ENCODE measurements at regions not wholly inside any gene's neighbourhood (a gene's known extent, or its start where the extent isn't known, plus 50 kb on each side); places are given as distances from the start of the nearest gene placed in this dataset.

DNA sequence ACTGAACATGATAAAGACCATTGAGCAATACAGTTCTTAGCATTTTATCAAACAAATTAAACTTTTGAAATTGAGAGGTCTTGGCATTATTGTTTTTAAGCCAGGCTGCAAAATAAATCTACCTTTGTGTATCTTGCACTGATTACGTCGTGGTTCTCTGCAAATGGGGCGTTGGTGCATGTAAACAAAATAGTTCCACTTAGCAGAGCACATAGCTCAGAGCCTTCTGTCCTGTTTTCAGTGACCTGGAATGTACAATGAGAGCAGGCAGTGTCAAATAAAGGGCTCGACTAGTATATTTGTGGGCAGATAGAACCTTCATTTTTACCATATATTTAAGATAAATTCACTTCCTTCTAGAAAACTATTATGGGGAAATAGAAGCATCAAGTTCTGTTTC, 333.9 kb upstream of the SMIM30 start:
- in situ Hi-C loops (cut with MboI; ENCODE audit: low sequenced_read_pairs, unreplicated experiment) = no loop called here
- DNase-seq (ENCODE audit: low spot score) = no peak
- TF ChIP-seq, protein P1, sequence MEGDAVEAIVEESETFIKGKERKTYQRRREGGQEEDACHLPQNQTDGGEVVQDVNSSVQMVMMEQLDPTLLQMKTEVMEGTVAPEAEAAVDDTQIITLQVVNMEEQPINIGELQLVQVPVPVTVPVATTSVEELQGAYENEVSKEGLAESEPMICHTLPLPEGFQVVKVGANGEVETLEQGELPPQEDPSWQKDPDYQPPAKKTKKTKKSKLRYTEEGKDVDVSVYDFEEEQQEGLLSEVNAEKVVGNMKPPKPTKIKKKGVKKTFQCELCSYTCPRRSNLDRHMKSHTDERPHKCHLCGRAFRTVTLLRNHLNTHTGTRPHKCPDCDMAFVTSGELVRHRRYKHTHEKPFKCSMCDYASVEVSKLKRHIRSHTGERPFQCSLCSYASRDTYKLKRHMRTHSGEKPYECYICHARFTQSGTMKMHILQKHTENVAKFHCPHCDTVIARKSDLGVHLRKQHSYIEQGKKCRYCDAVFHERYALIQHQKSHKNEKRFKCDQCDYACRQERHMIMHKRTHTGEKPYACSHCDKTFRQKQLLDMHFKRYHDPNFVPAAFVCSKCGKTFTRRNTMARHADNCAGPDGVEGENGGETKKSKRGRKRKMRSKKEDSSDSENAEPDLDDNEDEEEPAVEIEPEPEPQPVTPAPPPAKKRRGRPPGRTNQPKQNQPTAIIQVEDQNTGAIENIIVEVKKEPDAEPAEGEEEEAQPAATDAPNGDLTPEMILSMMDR (IDR thresholded peaks at IDR 0.05; ENCODE audit: borderline replicate concordance, control extremely low read depth, extremely low read depth, insufficient read depth, missing control alignments) = no peak

DNA sequence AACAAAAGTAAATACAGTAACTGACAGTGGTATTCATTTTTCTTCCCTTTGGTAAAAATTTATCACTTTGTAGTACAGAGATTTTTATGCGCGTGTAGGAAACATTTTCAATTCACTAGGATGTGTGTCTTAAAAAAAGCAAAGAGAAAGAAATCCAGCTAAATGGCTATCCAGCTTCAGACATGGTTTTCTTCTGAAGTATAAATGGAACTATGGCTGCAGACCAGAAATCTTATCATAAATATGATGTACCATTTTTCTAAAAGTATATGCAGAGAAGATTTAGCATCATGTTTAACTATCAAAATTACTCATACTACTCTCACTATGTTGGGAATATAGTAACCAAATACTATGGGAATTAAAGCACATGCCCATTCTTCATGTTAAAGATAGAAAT, 328.4 kb upstream of the SMIM30 start:
- in situ Hi-C loops (cut with MboI; ENCODE audit: low sequenced_read_pairs, unreplicated experiment) = no loop called here
- TF ChIP-seq, protein P1 (IDR thresholded peaks at IDR 0.05; ENCODE audit: borderline replicate concordance, control extremely low read depth, extremely low read depth, insufficient read depth, missing control alignments) = no peak
- no peak for DNase-seq (ENCODE audit: low spot score)

DNA sequence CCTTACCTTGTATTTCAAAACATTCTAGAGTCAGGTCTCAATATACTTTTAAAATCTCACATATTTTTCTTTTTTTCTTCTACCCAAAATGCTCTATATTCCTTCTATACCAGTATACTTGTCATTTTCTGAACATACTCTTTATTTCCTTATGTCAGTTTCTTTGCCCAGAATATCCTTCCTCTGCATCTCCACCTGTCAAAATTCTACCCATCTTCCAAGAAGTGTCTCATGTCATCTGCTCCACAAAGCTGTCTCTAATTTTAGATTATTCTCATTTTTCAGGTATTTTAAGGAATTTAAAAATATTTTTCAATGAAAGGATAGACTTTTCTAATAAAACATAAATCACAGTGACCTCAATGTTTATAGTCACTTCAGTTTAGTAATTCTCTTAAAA, 328.0 kb upstream of the SMIM30 start:
- in situ Hi-C loops (cut with MboI; ENCODE audit: low sequenced_read_pairs, unreplicated experiment) = no loop called here
- TF ChIP-seq, protein P1 (IDR thresholded peaks at IDR 0.05; ENCODE audit: borderline replicate concordance, control extremely low read depth, extremely low read depth, insufficient read depth, missing control alignments) = no peak
- no peak for DNase-seq (ENCODE audit: low spot score)

DNA sequence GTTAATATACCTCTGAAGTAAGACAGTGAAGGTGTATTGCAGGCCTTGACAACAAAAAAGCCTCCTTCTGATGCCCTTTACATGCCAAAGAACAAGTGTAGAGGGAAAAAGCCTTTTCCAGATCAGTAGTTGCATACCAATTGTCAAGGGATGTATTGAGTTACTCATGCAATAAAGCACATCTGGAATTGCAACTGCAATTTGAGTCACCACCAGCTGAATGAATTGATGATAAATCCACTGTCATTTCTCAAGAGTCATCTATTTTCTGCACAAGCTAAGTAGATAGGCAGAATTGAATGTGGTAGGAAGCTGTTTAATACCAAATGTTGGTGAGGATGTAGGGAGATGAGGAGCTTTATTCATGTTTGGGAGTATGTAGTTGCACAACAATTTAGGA, 325.9 kb upstream of the SMIM30 start:
- TF ChIP-seq, protein P1 (IDR thresholded peaks at IDR 0.05; ENCODE audit: borderline replicate concordance, control extremely low read depth, extremely low read depth, insufficient read depth, missing control alignments) = no peak
- in situ Hi-C loops (cut with MboI; ENCODE audit: low sequenced_read_pairs, unreplicated experiment) = no loop called here
- DNase-seq (ENCODE audit: low spot score) = no peak

DNA sequence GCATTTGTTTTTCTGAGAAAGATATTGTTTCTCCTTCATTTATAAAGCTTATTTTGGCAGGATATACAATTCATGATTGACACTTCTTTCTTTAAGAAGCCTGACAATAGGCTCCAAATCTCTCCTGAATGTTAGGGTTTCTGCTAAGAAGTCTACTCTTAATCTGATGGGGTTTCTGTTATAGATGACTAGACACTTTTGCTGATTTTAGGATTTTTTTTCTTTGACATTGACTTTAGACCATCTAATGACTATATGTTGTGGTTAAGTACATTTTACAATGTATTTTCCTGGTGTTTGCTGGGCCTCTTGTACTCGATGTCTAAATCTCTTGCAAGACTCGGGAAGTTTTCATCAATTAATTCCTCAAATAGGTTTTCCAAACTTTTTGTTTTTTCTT, 321.8 kb upstream of the SMIM30 start:
- TF ChIP-seq, protein P1 (IDR thresholded peaks at IDR 0.05; ENCODE audit: borderline replicate concordance, control extremely low read depth, extremely low read depth, insufficient read depth, missing control alignments) = no peak
- no peak for DNase-seq (ENCODE audit: low spot score)
- in situ Hi-C loops (cut with MboI; ENCODE audit: low sequenced_read_pairs, unreplicated experiment) = no loop called here

DNA sequence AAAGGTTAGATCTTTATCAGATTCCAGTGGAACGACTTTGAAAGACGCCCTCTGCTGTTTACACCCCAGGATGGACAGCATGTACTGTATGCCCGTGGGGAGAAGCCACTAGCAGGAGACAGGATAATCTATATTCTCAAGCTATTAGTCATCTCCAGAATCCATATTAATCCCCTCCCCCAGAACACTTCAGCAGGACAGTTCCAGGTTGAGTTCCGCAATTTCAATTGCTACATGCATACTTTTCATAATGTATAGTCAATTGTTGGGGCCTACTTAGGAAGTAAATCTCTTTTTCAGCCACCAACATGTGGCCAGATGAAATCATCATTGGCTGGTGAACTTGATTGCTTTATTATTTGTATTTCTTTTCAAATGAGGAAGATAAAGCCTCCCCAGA, 313.1 kb upstream of the SMIM30 start:
- in situ Hi-C loops (cut with MboI; ENCODE audit: low sequenced_read_pairs, unreplicated experiment) = no loop called here
- no peak for DNase-seq (ENCODE audit: low spot score)
- TF ChIP-seq, protein P1 (IDR thresholded peaks at IDR 0.05; ENCODE audit: borderline replicate concordance, control extremely low read depth, extremely low read depth, insufficient read depth, missing control alignments) = no peak

Measured in GM13976 (cell line).